Thyroid gland (tissue), 4 donors: ENCODE measurements at regions not wholly inside any gene's neighbourhood (a gene's known extent, or its start where the extent isn't known, plus 50 kb on each side); places are given as distances from the start of the nearest gene placed in this dataset.

Experiments
- POLR2A ChIP-seq, 2 donors: fragments of 450-650 bp; IDR thresholded peaks; one replicate each; pipeline ENCODE4 v1.6.1; 2017; ENCODE audit warnings: antibody characterized with exemption in 2 of 2, mild to moderate bottlenecking in 2 of 2, moderate library complexity in 1 of 2
- TF ChIP-seq, protein P1 (sequence below), 6 experiments: fragments of 200-600 bp in 3 of 6; fragments of 450-650 bp in 3 of 6; sonication (generic) in 3 of 6; IDR thresholded peaks; one replicate each; pipeline ENCODE4 v1.5.1; 2016 to 2019; ENCODE audit warnings: antibody characterized with exemption in 6 of 6, mild to moderate bottlenecking in 2 of 6, inconsistent platforms in 1 of 6, moderate library complexity in 1 of 6

DNA sequence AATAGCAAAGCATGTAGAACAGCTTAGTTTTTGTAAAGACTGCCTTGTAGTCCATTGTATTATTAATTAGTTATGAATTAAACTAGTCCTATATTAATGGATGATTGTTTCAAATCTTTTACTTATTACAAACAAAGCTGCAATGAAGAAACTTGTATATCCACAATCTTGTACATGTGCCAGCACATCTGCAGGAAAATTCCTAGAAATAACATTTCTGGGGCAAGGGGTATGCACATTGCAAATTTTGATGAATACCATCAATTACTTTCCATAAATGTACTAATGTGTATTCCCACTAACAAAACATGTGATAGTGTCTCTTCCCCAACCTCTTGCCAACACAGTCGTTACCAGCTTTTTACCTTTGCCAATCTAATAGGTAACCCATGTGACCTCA is 73.6 kb upstream of the AKAP12 start:
- TF ChIP-seq, protein P1, sequence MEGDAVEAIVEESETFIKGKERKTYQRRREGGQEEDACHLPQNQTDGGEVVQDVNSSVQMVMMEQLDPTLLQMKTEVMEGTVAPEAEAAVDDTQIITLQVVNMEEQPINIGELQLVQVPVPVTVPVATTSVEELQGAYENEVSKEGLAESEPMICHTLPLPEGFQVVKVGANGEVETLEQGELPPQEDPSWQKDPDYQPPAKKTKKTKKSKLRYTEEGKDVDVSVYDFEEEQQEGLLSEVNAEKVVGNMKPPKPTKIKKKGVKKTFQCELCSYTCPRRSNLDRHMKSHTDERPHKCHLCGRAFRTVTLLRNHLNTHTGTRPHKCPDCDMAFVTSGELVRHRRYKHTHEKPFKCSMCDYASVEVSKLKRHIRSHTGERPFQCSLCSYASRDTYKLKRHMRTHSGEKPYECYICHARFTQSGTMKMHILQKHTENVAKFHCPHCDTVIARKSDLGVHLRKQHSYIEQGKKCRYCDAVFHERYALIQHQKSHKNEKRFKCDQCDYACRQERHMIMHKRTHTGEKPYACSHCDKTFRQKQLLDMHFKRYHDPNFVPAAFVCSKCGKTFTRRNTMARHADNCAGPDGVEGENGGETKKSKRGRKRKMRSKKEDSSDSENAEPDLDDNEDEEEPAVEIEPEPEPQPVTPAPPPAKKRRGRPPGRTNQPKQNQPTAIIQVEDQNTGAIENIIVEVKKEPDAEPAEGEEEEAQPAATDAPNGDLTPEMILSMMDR (IDR thresholded peaks at IDR 0.05), result no peak
- TF ChIP-seq POLR2A (IDR thresholded peaks at IDR 0.05), result no peak
